Left lung (tissue), 4 donors: ENCODE measurements at regions not wholly inside any gene's neighbourhood (a gene's known extent, or its start where the extent isn't known, plus 50 kb on each side); places are given as distances from the start of the nearest gene placed in this dataset.
"Not testable (repeated sequence)": the region's sequence is repeated elsewhere in the genome, so short reads cannot be mapped to it uniquely, and the experiment has no call there.

ENCODE experiments used
- ATAC-seq: fragments of 200-7000 bp; cut with Tn5 transposase; one replicate; pipeline ENCODE4 v1.9.1; 2020; ENCODE audit warnings: moderate library complexity
- DNase-seq, 4 donors: peaks; one replicate each; pipeline ENCODE4 v3.0.0-alpha.2; 2013 to 2020
- H3K27ac ChIP-seq, 2 donors: fragments of 200-600 bp; sonication (generic) in 1 of 2; one replicate each; pipeline versions ENCODE4 v1.5.0 to v1.8.0; 2020 to 2021
- H3K27me3 ChIP-seq, 2 donors: fragments of 200-600 bp; sonication (generic) in 1 of 2; one replicate each; pipeline versions ENCODE4 v1.5.0 to v1.8.0; 2020 to 2021
- H3K36me3 ChIP-seq, 2 donors: fragments of 200-600 bp; sonication (generic) in 1 of 2; one replicate each; pipeline versions ENCODE4 v1.5.0 to v1.8.0; 2020 to 2021
- H3K4me1 ChIP-seq, 2 donors: fragments of 200-600 bp; one replicate each; pipeline ENCODE4 v1.8.0; 2021
- H3K4me3 ChIP-seq, 2 donors: fragments of 200-600 bp; sonication (generic) in 1 of 2; one replicate each; pipeline versions ENCODE4 v1.5.0 to v1.8.0; 2020 to 2021; ENCODE audit warnings: mild to moderate bottlenecking in 1 of 2
- H3K9me3 ChIP-seq, 2 donors: fragments of 200-600 bp; sonication (generic) in 1 of 2; one replicate each; pipeline versions ENCODE4 v1.5.0 to v1.8.0; 2020 to 2021
- intact Hi-C, 2 donors: fragments of 100-400 bp; cut with DNase I; formaldehyde crosslinking; loops; one replicate each; pipeline versions ENCODE4 v1.11.2 to v1.14.2; 2022
- TF ChIP-seq, protein P1 (sequence below), 2 donors: fragments of 200-600 bp; sonication (generic) in 1 of 2; IDR thresholded peaks; one replicate each; pipeline versions ENCODE4 v1.5.0 to v1.8.0; 2021; ENCODE audit warnings: antibody characterized with exemption in 2 of 2
- donor health status: DM: no; HTN: yes; CAD: no.
- donor health status: DM: no; HTN: no; CAD: no.

DNA sequence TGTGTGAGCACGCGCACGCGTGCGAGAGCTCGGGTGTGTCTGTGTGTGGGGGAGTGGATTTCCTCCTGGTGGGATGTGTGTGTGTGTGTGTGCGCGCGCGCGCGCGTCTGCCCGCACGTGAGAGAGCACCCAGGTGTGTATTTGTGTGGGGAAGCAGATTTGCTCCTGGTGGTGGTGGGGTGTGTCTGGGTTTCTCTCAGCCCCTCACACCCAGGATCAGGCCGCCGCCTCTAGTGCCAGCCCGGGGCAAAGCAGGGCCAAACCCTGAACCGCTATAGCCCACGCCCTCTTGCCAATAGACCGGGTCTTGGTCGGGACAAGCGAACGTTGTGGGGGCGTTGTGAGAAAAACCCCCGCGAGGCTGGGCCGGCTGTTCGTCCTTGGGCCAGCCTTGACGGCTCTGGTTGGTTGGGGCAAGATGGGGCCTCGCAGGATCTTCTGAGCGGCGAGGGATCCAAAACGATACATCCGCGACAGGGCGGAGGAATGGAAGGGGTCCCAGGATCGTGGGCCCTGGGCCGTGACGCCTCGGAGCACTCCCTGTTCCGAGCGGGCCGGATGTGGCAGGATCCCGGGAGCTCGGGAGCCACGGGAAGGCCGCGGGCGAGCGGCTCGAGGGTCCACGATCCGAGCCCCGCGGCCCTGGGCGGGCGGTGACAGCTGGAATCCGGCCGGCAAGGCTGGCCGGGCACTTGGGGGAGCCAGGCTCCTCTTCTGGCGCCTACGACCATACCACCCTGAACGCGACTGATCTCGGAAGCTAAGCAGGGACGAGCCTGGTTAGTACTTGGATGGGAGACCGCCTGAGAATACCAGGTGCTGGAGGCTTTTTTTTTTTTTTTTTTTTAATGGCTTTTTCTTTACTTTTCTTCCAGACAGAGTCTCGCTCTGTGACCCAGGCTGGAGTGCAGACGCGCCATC is 68.2 kb downstream of the RNF187 start:
- Histone ChIP-seq H3K27ac (no peak overlapping the region), H3K4me3 (no peak overlapping the region), H3K36me3 (no peaks in the 10 kb centered on the region), H3K4me1 (peaks cover 0 to 3% of the 10 kb centered on the region in 2 donors), H3K9me3 (peaks cover 0 to 15% of the 10 kb centered on the region in 2 donors), H3K27me3 (peaks cover 0 to 33% of the 10 kb centered on the region in 2 donors)
- intact Hi-C loops: no loop called here
- TF ChIP-seq, protein P1, sequence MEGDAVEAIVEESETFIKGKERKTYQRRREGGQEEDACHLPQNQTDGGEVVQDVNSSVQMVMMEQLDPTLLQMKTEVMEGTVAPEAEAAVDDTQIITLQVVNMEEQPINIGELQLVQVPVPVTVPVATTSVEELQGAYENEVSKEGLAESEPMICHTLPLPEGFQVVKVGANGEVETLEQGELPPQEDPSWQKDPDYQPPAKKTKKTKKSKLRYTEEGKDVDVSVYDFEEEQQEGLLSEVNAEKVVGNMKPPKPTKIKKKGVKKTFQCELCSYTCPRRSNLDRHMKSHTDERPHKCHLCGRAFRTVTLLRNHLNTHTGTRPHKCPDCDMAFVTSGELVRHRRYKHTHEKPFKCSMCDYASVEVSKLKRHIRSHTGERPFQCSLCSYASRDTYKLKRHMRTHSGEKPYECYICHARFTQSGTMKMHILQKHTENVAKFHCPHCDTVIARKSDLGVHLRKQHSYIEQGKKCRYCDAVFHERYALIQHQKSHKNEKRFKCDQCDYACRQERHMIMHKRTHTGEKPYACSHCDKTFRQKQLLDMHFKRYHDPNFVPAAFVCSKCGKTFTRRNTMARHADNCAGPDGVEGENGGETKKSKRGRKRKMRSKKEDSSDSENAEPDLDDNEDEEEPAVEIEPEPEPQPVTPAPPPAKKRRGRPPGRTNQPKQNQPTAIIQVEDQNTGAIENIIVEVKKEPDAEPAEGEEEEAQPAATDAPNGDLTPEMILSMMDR (IDR thresholded peaks at IDR 0.05): no peak
- DNase-seq: no peak
- ATAC-seq: no peak

DNA sequence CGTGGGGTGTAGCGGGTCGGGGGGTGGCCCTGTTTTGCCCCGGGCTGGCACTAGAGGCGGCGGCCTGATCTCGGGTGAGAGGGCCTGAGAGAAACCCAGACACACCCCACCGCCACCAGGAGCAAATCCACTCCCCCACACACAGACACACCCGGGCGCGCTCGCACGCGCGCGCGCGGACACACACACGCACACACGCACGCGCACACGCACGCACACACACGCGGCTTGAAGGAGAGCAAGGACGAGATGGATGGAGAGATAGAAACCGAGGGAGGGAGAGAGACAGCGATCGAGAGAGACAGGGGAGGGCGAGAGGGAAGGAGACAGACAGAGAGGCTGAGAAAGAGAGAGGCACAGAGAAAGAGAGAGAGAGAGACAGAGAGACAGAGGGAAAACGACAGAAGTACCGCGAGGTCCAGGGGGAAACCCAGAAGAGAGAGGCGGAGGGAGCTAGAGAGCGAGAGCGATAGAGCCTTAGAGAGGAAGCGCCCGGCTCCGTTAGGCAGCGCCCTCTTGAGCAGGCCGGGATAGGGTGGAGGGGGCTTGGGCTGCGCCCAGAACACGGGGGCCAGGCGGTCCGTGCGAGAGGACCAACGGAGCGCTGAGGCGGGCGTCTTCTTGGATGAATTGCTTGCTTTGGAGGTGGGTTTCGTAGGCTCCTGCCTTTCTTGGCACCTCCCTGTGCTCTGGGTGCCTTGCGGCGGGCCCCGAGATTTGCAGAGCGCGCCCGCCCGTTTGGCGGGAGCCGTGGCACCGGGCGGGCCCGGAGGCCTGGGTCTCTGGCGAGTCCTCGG is 69.7 kb downstream of the RNF187 start:
- ATAC-seq, intact Hi-C loops, H3K36me3 ChIP-seq, H3K4me1 ChIP-seq, H3K27ac ChIP-seq: not testable (repeated sequence)
- peak in 1 of 4 donors; percentile 86 for DNase-seq
- Histone ChIP-seq H3K27me3 (peaks cover 0 to 33% of the 10 kb centered on the region in 2 donors), H3K4me3 (peak overlapping the region in 1 of 2 donors; percentile 37), H3K9me3 (peaks cover 0 to 15% of the 10 kb centered on the region in 2 donors)
